Mucosa of descending colon (tissue), 3 donors: ENCODE measurements at regions not wholly inside any gene's neighbourhood (a gene's known extent, or its start where the extent isn't known, plus 50 kb on each side); places are given as distances from the start of the nearest gene placed in this dataset.

Source experiments
- ATAC-seq: fragments of 200-7000 bp; cut with Tn5 transposase; one replicate; pipeline ENCODE4 v1.9.1; 2020; ENCODE audit warnings: mild to moderate bottlenecking, moderate library complexity
- DNase-seq, 3 donors: peaks; one replicate each; pipeline ENCODE4 v3.0.0-alpha.2; 2020
- H3K36me3 ChIP-seq: fragments of 200-600 bp; one replicate; pipeline ENCODE4 v1.8.0; 2021; ENCODE audit warnings: low read depth, mild to moderate bottlenecking
- H3K4me1 ChIP-seq: fragments of 200-600 bp; one replicate; pipeline ENCODE4 v1.8.0; 2021; ENCODE audit warnings: low read depth, mild to moderate bottlenecking
- H3K4me3 ChIP-seq: fragments of 200-600 bp; one replicate; pipeline ENCODE4 v1.8.0; 2021; ENCODE audit warnings: mild to moderate bottlenecking
- H3K9me3 ChIP-seq: fragments of 200-600 bp; one replicate; pipeline ENCODE4 v1.8.0; 2021; ENCODE audit warnings: mild to moderate bottlenecking
- intact Hi-C, 2 donors: fragments of 100-400 bp; cut with DNase I in 1 of 2; cut with micrococcal nuclease in 1 of 2; formaldehyde crosslinking; loops; one replicate each; pipeline versions ENCODE4 v1.11.0 to v1.11.1; 2022; cut with DNase I, micrococcal nuclease
- TF ChIP-seq, protein P1 (sequence below): fragments of 200-600 bp; IDR thresholded peaks from one replicate; pipeline ENCODE4 v1.8.0; 2022; ENCODE audit warnings: antibody characterized with exemption, mild to moderate bottlenecking
- donor health status: DM: no; HTN: no; CAD: no; lungs with moderate emphysema.
- donor health status: DM: no; HTN: no; CAD: no.
- donor health status: DM: no; HTN: yes; CAD: no.

GRCh38 chr1:181263444-181263843 is 174.9 kb downstream of the IER5 start:
- intact Hi-C loops = no loop called here
- no peak overlapping the region for H3K4me3 ChIP-seq
- ATAC-seq (no peak), DNase-seq (no peak)
- H3K4me1 ChIP-seq = no peaks in the 10 kb centered on the region
- TF ChIP-seq, protein P1, sequence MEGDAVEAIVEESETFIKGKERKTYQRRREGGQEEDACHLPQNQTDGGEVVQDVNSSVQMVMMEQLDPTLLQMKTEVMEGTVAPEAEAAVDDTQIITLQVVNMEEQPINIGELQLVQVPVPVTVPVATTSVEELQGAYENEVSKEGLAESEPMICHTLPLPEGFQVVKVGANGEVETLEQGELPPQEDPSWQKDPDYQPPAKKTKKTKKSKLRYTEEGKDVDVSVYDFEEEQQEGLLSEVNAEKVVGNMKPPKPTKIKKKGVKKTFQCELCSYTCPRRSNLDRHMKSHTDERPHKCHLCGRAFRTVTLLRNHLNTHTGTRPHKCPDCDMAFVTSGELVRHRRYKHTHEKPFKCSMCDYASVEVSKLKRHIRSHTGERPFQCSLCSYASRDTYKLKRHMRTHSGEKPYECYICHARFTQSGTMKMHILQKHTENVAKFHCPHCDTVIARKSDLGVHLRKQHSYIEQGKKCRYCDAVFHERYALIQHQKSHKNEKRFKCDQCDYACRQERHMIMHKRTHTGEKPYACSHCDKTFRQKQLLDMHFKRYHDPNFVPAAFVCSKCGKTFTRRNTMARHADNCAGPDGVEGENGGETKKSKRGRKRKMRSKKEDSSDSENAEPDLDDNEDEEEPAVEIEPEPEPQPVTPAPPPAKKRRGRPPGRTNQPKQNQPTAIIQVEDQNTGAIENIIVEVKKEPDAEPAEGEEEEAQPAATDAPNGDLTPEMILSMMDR = no peak
- H3K36me3 ChIP-seq = no peaks in the 10 kb centered on the region
- no peaks in the 10 kb centered on the region for H3K9me3 ChIP-seq

DNA sequence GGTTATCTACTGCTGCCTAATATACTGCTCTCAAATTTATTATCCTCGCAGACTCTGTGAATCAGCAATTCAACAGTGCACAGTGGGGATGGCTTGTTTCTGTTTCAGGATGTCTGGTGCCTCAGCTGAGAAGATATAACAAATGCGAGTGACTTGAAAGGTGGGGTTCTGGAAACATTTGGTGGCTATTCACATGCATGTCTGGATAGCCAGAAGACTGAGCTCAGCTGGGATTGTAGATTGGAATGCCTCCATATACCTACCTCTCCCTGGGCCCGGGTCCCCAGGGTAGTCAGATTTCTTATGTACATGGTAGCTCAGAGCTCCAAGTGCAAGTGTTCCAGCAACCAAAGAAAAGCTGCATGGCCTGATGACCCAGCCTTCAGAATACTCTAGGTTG is 176.3 kb downstream of the IER5 start:
- Histone ChIP-seq H3K36me3 (no peaks in the 10 kb centered on the region), H3K4me3 (no peak overlapping the region), H3K9me3 (no peaks in the 10 kb centered on the region), H3K4me1 (no peaks in the 10 kb centered on the region)
- TF ChIP-seq, protein P1 = no peak
- no peak for ATAC-seq
- intact Hi-C loops = no loop called here
- no peak for DNase-seq

DNA sequence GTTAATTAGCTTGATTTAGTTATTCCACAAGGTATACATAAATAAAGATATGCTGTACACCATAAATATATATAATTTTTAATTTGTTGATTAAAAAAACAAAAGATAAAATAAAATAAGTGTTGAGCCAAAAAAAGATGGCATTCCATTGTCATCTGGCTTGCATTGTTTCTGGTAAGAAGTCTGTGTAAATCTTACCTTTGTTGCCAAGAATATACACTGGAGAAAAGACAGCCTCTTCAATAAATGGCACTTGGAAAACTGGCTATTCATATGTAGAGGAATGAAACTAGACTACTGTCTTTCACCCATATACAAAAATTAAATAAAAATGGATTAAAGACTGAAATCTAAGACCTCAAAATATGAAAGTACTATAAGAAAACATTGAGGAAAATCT is 196.5 kb downstream of the IER5 start:
- ATAC-seq (no peak), DNase-seq (no peak)
- no peak overlapping the region for H3K4me3 ChIP-seq
- H3K9me3 ChIP-seq = peaks cover 17% of the 10 kb centered on the region
- intact Hi-C loops = no loop called here
- TF ChIP-seq, protein P1 = no peak
- no peaks in the 10 kb centered on the region for H3K36me3 ChIP-seq
- no peaks in the 10 kb centered on the region for H3K4me1 ChIP-seq

GRCh38 chr1:181295217-181295616 is 188.1 kb upstream of the CACNA1E start:
- intact Hi-C loops = no loop called here
- TF ChIP-seq, protein P1 = no peak
- DNase-seq (no peak), ATAC-seq (no peak)
- H3K36me3 ChIP-seq = no peaks in the 10 kb centered on the region
- no peaks in the 10 kb centered on the region for H3K4me1 ChIP-seq
- H3K9me3 ChIP-seq = no peaks in the 10 kb centered on the region
- H3K4me3 ChIP-seq = no peak overlapping the region

DNA sequence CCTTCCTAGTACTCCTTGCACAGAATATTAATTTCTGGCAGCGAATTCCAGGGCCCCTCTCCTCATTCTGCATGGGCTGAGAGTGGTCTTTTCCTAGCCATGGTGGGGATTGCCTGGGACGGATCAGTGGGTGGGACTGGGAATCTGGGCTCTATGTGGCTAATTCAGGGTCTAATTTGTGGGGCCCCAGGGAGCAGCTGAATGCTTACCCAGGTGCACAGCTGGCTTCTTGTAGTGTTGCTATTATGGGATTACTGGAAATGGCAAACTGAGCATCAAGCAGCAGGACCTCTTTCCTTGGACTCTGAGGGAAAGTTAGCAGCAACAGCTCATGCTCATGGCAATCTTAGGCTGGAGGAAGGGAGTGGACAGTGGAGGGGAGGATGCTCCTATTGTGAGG is 187.1 kb upstream of the CACNA1E start:
- Histone ChIP-seq H3K4me3 (no peak overlapping the region), H3K9me3 (no peaks in the 10 kb centered on the region), H3K36me3 (no peaks in the 10 kb centered on the region), H3K4me1 (no peaks in the 10 kb centered on the region)
- ATAC-seq = no peak
- DNase-seq = no peak
- intact Hi-C loops = no loop called here
- TF ChIP-seq, protein P1 = no peak

- no peaks in the 10 kb centered on the region for H3K9me3 ChIP-seq
- TF ChIP-seq, protein P1 = no peak
- DNase-seq (no peak), ATAC-seq (no peak)
- intact Hi-C loops = no loop called here
- no peaks in the 10 kb centered on the region for H3K4me1 ChIP-seq
- no peak overlapping the region for H3K4me3 ChIP-seq
- H3K36me3 ChIP-seq = no peaks in the 10 kb centered on the region
Observed at GRCh38 chr1:181308098-181308497, 175.2 kb upstream of the CACNA1E start.
